HEK293 (cell line): ENCODE measurements at regions not wholly inside any gene's neighbourhood (a gene's known extent, or its start where the extent isn't known, plus 50 kb on each side); places are given as distances from the start of the nearest gene placed in this dataset.

Experiments used
- CTCF ChIA-PET: fragments of 350-600 bp; formaldehyde crosslinking; extraction: SDS; loops from one replicate; lab custom pipeline; 2021; ENCODE audit warnings: antibody characterized with exemption; lab: Yijun Ruan, JAX
- POLR2A ChIA-PET: fragments of 300-600 bp; formaldehyde crosslinking; extraction: SDS; loops from one replicate; lab custom pipeline; 2020; ENCODE audit warnings: antibody characterized with exemption, inconsistent platforms; lab: Yijun Ruan, JAX
- H3K27ac ChIP-seq: fragments of 200-500 bp; sonication (Bioruptor generic); 2 replicates; pipeline ENCODE4 v1.5.1; 2014; ENCODE audit warnings: low read depth, low read length, control low read depth, inconsistent platforms; ENCODE audit errors: extremely low read depth
- H3K36me3 ChIP-seq, 2 experiments: fragments of 200-500 bp in 1 of 2; sonication (Bioruptor generic) in 1 of 2; 1 replicate in 1 of 2; 2 replicates in 1 of 2; pipeline ENCODE4 v1.5.1; 2014 to 2017; ENCODE audit warnings: inconsistent platforms in 2 of 2, low read length in 2 of 2; ENCODE audit not compliant: control insufficient read depth in 2 of 2, insufficient read depth in 1 of 2
- H3K4me1 ChIP-seq: fragments of 200-500 bp; sonication (Bioruptor generic); 2 replicates; pipeline ENCODE4 v1.5.1; 2014; ENCODE audit warnings: mild to moderate bottlenecking, low read length, inconsistent platforms; ENCODE audit not compliant: control insufficient read depth, insufficient read depth
- H3K4me3 ChIP-seq: 2 replicates; pipeline ENCODE4 v1.5.1; 2011; ENCODE audit warnings: low read depth, mild to moderate bottlenecking, control low read depth, low read length, moderate library complexity
- H3K9me3 ChIP-seq: fragments of 200-500 bp; sonication (Bioruptor generic); 2 replicates; pipeline ENCODE4 v1.5.1; 2014; ENCODE audit warnings: low read depth, low read length, inconsistent platforms; ENCODE audit not compliant: control insufficient read depth, insufficient read depth
- KLF7 ChIP-seq: fragments of 450-650 bp; formaldehyde crosslinking; IDR thresholded peaks from 2 replicates; pipeline ENCODE4 v1.5.1; 2016; ENCODE audit warnings: missing biosample characterization, missing genetic modification characterization, borderline replicate concordance
- MYNN ChIP-seq: fragments of 450-650 bp; formaldehyde crosslinking; IDR thresholded peaks from 2 replicates; pipeline ENCODE4 v1.5.1; 2016; ENCODE audit warnings: missing biosample characterization, missing genetic modification characterization, borderline replicate concordance
- SP3 ChIP-seq: fragments of 450-650 bp; formaldehyde crosslinking; IDR thresholded peaks from 2 replicates; pipeline ENCODE4 v1.5.1; 2016; ENCODE audit warnings: missing biosample characterization, missing genetic modification characterization
- ZBTB17 ChIP-seq: fragments of 450-650 bp; formaldehyde crosslinking; IDR thresholded peaks from 2 replicates; pipeline ENCODE4 v1.5.1; 2016; ENCODE audit warnings: missing biosample characterization, missing genetic modification characterization
- ZBTB48 ChIP-seq: fragments of 450-650 bp; formaldehyde crosslinking; IDR thresholded peaks from 2 replicates; pipeline ENCODE4 v1.5.1; 2016; ENCODE audit warnings: missing biosample characterization, missing genetic modification characterization
- ZFP41 ChIP-seq: fragments of 450-650 bp; formaldehyde crosslinking; IDR thresholded peaks from 2 replicates; pipeline ENCODE4 v1.5.1; 2016; ENCODE audit warnings: missing biosample characterization, missing genetic modification characterization, borderline replicate concordance
- ZIC2 ChIP-seq: fragments of 450-650 bp; formaldehyde crosslinking; IDR thresholded peaks from 2 replicates; pipeline ENCODE4 v1.5.1; 2016; ENCODE audit warnings: missing biosample characterization, missing genetic modification characterization
- ZNF132 ChIP-seq: fragments of 450-650 bp; formaldehyde crosslinking; IDR thresholded peaks from 2 replicates; pipeline ENCODE4 v1.5.1; 2017; ENCODE audit warnings: missing biosample characterization, missing genetic modification characterization, borderline replicate concordance
- ZNF138 ChIP-seq: fragments of 450-650 bp; formaldehyde crosslinking; IDR thresholded peaks from 2 replicates; pipeline ENCODE4 v1.5.1; 2016; ENCODE audit warnings: missing biosample characterization, missing genetic modification characterization, borderline replicate concordance
- ZNF146 ChIP-seq: fragments of 450-650 bp; formaldehyde crosslinking; IDR thresholded peaks from 2 replicates; pipeline ENCODE4 v1.5.1; 2016; ENCODE audit warnings: missing biosample characterization, missing genetic modification characterization
- ZNF560 ChIP-seq: fragments of 450-650 bp; formaldehyde crosslinking; IDR thresholded peaks from 2 replicates; pipeline ENCODE4 v1.5.1; 2017; ENCODE audit warnings: missing biosample characterization, missing genetic modification characterization, borderline replicate concordance
- ZNF561 ChIP-seq: fragments of 450-650 bp; IDR thresholded peaks from 2 replicates; pipeline ENCODE4 v1.5.1; 2018; ENCODE audit warnings: missing biosample characterization, missing genetic modification characterization, borderline replicate concordance
- ZNF623 ChIP-seq: fragments of 450-650 bp; formaldehyde crosslinking; IDR thresholded peaks from 2 replicates; pipeline ENCODE4 v1.5.1; 2016; ENCODE audit warnings: missing biosample characterization, missing genetic modification characterization
- ZSCAN23 ChIP-seq: fragments of 450-650 bp; formaldehyde crosslinking; IDR thresholded peaks from 2 replicates; pipeline ENCODE4 v1.5.1; 2016; ENCODE audit warnings: missing biosample characterization, missing genetic modification characterization
- TF ChIP-seq, protein P1 (sequence below): fragments of 450-650 bp; formaldehyde crosslinking; IDR thresholded peaks from 2 replicates; pipeline ENCODE4 v1.5.1; 2017; ENCODE audit warnings: missing biosample characterization, missing genetic modification characterization
- TF ChIP-seq, protein P2 (sequence below): fragments of 450-650 bp; IDR thresholded peaks from 2 replicates; pipeline ENCODE4 v1.5.1; 2018; ENCODE audit warnings: missing biosample characterization, missing genetic modification characterization
- TF ChIP-seq, protein P3 (sequence below): fragments of 450-650 bp; formaldehyde crosslinking; IDR thresholded peaks from 2 replicates; pipeline ENCODE4 v1.5.1; 2016; ENCODE audit warnings: missing biosample characterization, missing genetic modification characterization
- TF ChIP-seq, protein P4 (sequence below): fragments of 450-650 bp; formaldehyde crosslinking; IDR thresholded peaks from 2 replicates; pipeline ENCODE4 v1.5.1; 2016; ENCODE audit warnings: missing biosample characterization, missing genetic modification characterization
- TF ChIP-seq, protein P5 (sequence below): fragments of 450-650 bp; formaldehyde crosslinking; IDR thresholded peaks from 2 replicates; pipeline ENCODE4 v1.5.1; 2017; ENCODE audit warnings: missing biosample characterization, missing genetic modification characterization
- TF ChIP-seq, protein P6 (sequence below): fragments of 450-650 bp; formaldehyde crosslinking; IDR thresholded peaks from 2 replicates; pipeline ENCODE4; 2016; ENCODE audit warnings: missing biosample characterization, missing genetic modification characterization
- TF ChIP-seq, protein P7 (sequence below): fragments of 450-650 bp; formaldehyde crosslinking; IDR thresholded peaks from 2 replicates; pipeline ENCODE4 v1.5.1; 2016; ENCODE audit warnings: missing biosample characterization, missing genetic modification characterization

DNA sequence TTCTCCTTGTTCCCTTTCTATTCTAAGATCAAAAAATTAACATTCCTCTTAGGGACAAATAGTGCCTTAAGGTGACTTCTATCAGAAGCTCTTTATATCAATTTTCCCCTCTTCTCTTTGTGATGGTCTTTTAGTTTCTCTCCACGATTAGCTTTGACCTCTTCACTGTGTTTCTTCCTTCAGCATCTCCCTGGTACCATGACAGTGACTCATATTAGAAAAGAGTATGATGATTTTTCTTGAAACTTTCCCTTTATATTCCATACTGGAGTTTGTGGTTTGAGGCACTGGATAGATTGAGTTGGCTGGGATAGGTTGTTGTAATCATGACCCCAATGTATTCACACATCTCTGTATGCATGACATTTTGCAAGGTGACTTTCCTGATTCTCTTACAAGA is 335.6 kb upstream of the GLI3 start:
- Histone ChIP-seq H3K27ac (no peak overlapping the region), H3K9me3 (no peaks in the 10 kb centered on the region), H3K4me3 (no peak overlapping the region), H3K36me3 (no peaks in the 10 kb centered on the region), H3K4me1 (peaks cover 5% of the 10 kb centered on the region)
- TF ChIP-seq ZBTB17 (tag by site-specific recombination): no peak
- no peak for TF ChIP-seq KLF7 (tag by site-specific recombination)
- TF ChIP-seq MYNN (tag by site-specific recombination): no peak
- TF ChIP-seq, protein P1, sequence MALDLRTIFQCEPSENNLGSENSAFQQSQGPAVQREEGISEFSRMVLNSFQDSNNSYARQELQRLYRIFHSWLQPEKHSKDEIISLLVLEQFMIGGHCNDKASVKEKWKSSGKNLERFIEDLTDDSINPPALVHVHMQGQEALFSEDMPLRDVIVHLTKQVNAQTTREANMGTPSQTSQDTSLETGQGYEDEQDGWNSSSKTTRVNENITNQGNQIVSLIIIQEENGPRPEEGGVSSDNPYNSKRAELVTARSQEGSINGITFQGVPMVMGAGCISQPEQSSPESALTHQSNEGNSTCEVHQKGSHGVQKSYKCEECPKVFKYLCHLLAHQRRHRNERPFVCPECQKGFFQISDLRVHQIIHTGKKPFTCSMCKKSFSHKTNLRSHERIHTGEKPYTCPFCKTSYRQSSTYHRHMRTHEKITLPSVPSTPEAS: no peak
- TF ChIP-seq ZSCAN23: no peak
- no peak for TF ChIP-seq ZNF560 (tag by site-specific recombination)
- no peak for TF ChIP-seq ZNF561 (tag by site-specific recombination)
- no peak for TF ChIP-seq ZNF138
- TF ChIP-seq, protein P2, sequence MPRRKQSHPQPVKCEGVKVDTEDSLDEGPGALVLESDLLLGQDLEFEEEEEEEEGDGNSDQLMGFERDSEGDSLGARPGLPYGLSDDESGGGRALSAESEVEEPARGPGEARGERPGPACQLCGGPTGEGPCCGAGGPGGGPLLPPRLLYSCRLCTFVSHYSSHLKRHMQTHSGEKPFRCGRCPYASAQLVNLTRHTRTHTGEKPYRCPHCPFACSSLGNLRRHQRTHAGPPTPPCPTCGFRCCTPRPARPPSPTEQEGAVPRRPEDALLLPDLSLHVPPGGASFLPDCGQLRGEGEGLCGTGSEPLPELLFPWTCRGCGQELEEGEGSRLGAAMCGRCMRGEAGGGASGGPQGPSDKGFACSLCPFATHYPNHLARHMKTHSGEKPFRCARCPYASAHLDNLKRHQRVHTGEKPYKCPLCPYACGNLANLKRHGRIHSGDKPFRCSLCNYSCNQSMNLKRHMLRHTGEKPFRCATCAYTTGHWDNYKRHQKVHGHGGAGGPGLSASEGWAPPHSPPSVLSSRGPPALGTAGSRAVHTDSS: no peak
- TF ChIP-seq ZBTB48 (tag by site-specific recombination): no peak
- ChIA-PET CTCF (interaction anchor here (0.6 to 2.8 kb wide), 4 partner anchors 572 to 632 kb away, joined by 3 to 7 read pairs (median 4); no protein-coding TSS in a partner anchor), POLR2A (no interaction called here)

DNA sequence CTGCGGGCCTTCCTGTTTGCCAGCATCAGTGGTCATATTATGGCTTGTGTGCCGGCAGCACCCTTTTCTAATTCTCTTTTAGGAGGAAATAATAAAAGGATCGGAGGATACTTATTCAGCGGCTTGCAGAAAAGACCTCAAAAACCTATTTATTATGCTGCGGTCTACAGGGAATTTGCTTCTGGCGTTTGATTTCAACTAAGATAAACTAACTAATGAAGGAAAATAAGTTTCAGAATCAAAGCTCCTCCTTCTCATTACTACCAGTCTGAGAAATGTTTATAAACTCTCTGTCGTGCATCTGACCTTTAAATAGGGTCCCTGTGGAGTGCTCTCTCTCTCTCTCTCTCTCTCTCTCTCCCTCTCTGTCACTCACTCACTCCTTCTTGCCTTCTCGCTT is 335.0 kb upstream of the GLI3 start:
- TF ChIP-seq SP3 (tag by site-specific recombination): no peak
- no peak for TF ChIP-seq ZFP41 (tag by site-specific recombination)
- TF ChIP-seq ZNF132 (tag by site-specific recombination): no peak
- no peak for TF ChIP-seq ZIC2 (tag by site-specific recombination)
- TF ChIP-seq, protein P3, sequence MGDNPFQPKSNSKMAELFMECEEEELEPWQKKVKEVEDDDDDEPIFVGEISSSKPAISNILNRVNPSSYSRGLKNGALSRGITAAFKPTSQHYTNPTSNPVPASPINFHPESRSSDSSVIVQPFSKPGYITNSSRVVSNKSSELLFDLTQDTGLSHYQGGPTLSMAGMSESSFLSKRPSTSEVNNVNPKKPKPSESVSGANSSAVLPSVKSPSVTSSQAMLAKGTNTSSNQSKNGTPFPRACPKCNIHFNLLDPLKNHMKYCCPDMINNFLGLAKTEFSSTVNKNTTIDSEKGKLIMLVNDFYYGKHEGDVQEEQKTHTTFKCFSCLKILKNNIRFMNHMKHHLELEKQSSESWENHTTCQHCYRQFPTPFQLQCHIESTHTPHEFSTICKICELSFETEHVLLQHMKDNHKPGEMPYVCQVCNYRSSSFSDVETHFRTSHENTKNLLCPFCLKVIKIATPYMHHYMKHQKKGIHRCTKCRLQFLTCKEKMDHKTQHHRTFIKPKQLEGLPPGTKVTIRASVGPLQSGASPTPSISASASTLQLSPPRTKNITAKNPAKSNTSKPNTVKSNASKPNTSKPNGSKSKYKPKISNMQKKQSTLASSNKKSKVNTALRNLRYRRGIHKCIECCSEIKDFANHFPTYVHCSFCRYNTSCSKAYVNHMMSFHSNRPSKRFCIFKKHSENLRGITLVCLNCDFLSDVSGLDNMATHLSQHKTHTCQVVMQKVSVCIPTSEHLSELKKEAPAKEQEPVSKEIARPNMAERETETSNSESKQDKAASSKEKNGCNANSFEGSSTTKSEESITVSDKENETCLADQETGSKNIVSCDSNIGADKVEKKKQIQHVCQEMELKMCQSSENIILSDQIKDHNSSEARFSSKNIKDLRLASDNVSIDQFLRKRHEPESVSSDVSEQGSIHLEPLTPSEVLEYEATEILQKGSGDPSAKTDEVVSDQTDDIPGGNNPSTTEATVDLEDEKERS (tag by site-specific recombination): no peak
- Histone ChIP-seq H3K27ac (no peak overlapping the region), H3K9me3 (no peaks in the 10 kb centered on the region), H3K4me3 (no peak overlapping the region), H3K4me1 (peaks cover 5% of the 10 kb centered on the region), H3K36me3 (no peaks in the 10 kb centered on the region)
- CTCF ChIA-PET: interaction anchor here (0.6 to 2.8 kb wide), 6 partner anchors 315 to 631 kb away, joined by 3 to 7 read pairs (median 4); no protein-coding TSS in a partner anchor
- POLR2A ChIA-PET: no interaction called here

DNA sequence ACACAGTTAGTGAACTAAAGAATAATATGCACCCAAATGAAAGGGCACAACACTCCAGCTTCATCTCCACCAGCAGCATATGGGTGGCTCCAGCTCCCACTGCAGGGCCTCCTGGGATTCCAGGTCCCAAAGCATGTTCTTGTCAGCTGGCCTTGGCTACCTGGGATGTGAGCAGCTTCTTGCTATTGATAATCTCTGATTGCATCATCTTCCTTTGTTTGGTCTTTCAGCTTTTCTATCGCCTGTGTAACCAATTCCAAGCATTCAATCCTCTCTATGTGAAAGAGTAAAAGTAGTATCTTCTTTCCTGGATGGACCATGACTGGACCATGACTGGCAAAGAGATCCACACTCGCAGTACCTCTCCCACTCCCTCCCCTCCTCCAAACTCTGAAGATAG is 333.9 kb upstream of the GLI3 start:
- CTCF ChIA-PET: interaction anchor here (0.9 to 1.5 kb wide), 2 partner anchors 125 to 628 kb away, joined by 3 to 5 read pairs; no protein-coding TSS in a partner anchor
- POLR2A ChIA-PET: no interaction called here
- Histone ChIP-seq H3K4me1 (peaks cover 5% of the 10 kb centered on the region), H3K9me3 (no peaks in the 10 kb centered on the region), H3K27ac (no peak overlapping the region), H3K36me3 (no peaks in the 10 kb centered on the region), H3K4me3 (no peak overlapping the region)
- TF ChIP-seq, protein P4, sequence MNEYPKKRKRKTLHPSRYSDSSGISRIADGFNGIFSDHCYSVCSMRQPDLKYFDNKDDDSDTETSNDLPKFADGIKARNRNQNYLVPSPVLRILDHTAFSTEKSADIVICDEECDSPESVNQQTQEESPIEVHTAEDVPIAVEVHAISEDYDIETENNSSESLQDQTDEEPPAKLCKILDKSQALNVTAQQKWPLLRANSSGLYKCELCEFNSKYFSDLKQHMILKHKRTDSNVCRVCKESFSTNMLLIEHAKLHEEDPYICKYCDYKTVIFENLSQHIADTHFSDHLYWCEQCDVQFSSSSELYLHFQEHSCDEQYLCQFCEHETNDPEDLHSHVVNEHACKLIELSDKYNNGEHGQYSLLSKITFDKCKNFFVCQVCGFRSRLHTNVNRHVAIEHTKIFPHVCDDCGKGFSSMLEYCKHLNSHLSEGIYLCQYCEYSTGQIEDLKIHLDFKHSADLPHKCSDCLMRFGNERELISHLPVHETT (tag by site-specific recombination): no peak
- no peak for TF ChIP-seq ZBTB48 (tag by site-specific recombination)
- TF ChIP-seq, protein P5, sequence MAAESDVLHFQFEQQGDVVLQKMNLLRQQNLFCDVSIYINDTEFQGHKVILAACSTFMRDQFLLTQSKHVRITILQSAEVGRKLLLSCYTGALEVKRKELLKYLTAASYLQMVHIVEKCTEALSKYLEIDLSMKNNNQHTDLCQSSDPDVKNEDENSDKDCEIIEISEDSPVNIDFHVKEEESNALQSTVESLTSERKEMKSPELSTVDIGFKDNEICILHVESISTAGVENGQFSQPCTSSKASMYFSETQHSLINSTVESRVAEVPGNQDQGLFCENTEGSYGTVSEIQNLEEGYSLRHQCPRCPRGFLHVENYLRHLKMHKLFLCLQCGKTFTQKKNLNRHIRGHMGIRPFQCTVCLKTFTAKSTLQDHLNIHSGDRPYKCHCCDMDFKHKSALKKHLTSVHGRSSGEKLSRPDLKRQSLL (tag by site-specific recombination): no peak
- TF ChIP-seq, protein P6, sequence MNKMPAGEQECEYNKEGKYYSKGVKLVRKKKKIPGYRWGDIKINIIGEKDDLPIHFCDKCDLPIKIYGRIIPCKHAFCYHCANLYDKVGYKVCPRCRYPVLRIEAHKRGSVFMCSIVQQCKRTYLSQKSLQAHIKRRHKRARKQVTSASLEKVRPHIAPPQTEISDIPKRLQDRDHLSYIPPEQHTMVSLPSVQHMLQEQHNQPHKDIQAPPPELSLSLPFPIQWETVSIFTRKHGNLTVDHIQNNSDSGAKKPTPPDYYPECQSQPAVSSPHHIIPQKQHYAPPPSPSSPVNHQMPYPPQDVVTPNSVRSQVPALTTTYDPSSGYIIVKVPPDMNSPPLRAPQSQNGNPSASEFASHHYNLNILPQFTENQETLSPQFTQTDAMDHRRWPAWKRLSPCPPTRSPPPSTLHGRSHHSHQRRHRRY (tag by site-specific recombination): no peak
- TF ChIP-seq ZNF146: no peak
- TF ChIP-seq ZNF623 (tag by site-specific recombination): no peak
- TF ChIP-seq, protein P7, sequence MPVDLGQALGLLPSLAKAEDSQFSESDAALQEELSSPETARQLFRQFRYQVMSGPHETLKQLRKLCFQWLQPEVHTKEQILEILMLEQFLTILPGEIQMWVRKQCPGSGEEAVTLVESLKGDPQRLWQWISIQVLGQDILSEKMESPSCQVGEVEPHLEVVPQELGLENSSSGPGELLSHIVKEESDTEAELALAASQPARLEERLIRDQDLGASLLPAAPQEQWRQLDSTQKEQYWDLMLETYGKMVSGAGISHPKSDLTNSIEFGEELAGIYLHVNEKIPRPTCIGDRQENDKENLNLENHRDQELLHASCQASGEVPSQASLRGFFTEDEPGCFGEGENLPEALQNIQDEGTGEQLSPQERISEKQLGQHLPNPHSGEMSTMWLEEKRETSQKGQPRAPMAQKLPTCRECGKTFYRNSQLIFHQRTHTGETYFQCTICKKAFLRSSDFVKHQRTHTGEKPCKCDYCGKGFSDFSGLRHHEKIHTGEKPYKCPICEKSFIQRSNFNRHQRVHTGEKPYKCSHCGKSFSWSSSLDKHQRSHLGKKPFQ: no peak
